ENCODE measurements at regions not wholly inside any gene's neighbourhood (a gene's known extent, or its start where the extent isn't known, plus 50 kb on each side); places are given as distances from the start of the nearest gene placed in this dataset.
"Not testable (repeated sequence)": the region's sequence is repeated elsewhere in the genome, so short reads cannot be mapped to it uniquely, and the experiment has no call there.

DNA sequence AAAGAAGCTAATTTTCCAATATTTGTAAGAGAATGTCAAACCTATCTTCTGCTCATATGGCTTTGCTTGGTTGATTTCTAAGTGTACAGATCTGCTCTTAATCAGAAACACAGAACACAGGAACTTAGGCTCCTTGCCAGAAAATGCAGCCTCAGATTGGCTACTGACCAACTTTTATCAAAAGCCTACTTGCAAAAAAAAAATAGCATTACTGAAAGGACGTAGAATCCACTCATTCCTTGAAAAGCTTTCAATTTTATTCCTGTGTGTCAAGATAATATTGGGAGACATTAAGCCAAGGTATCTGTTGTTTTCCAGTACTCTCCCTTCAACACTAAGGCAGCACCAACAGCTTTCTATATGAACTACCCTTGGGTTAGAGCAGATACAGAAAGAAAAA is 127.6 kb upstream of the INTU start:
- no peak for TF ChIP-seq EZH2 (IDR thresholded peaks at IDR 0.05; ENCODE audit: borderline replicate concordance, low read depth, low read length, severe bottlenecking)
- TF ChIP-seq, protein P1, sequence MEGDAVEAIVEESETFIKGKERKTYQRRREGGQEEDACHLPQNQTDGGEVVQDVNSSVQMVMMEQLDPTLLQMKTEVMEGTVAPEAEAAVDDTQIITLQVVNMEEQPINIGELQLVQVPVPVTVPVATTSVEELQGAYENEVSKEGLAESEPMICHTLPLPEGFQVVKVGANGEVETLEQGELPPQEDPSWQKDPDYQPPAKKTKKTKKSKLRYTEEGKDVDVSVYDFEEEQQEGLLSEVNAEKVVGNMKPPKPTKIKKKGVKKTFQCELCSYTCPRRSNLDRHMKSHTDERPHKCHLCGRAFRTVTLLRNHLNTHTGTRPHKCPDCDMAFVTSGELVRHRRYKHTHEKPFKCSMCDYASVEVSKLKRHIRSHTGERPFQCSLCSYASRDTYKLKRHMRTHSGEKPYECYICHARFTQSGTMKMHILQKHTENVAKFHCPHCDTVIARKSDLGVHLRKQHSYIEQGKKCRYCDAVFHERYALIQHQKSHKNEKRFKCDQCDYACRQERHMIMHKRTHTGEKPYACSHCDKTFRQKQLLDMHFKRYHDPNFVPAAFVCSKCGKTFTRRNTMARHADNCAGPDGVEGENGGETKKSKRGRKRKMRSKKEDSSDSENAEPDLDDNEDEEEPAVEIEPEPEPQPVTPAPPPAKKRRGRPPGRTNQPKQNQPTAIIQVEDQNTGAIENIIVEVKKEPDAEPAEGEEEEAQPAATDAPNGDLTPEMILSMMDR (IDR thresholded peaks at IDR 0.05; ENCODE audit: borderline replicate concordance, extremely low read depth, low read length, poor library complexity, severe bottlenecking) = no peak
- H3K27ac ChIP-seq (ENCODE audit: low read length) = no peak overlapping the region

DNA sequence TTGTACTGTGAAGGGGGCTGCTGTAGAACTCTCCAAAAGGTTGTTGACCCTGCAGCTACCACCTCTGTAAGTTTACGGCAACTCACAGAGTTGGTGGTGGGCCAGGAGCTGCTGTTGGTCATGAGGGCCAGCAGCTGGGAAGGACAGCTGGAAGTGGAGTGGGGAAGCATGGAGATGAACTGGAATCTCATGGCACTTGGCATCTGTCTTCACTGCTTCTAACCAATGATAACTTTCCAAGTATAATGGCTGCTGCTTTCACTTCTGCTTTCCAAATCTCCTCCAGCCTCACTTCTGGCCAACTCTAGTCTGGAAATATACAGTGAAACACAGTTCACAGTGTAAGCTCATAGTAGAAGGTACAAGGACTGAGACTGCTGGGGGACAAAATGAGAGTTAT is 126.5 kb upstream of the INTU start:
- Histone ChIP-seq H3K27me3 (ENCODE audit: insufficient read depth, low read length, poor library complexity) (no peaks in the 10 kb centered on the region), H3K36me3 (ENCODE audit: insufficient read depth, low read length) (no peaks in the 10 kb centered on the region), H3K27ac (ENCODE audit: low read length) (no peak overlapping the region), H3K4me2 (ENCODE audit: insufficient read depth, low read length) (no peak overlapping the region), H2AFZ (ENCODE audit: low read depth, low read length) (no peak overlapping the region), H3K4me3 (ENCODE audit: low read depth in 1 of 2, low read length in 2 of 2) (no peak overlapping the region), H3K9me3 (ENCODE audit: insufficient read depth, low read length, severe bottlenecking) (no peaks in the 10 kb centered on the region), H4K20me1 (ENCODE audit: insufficient read depth, low read length) (no peaks in the 10 kb centered on the region), H3K9ac (ENCODE audit: low read depth, low read length) (no peak overlapping the region), H3K4me1 (ENCODE audit: insufficient read depth, low read length) (no peaks in the 10 kb centered on the region), H3K79me2 (ENCODE audit: insufficient read depth, low read length) (no peaks in the 10 kb centered on the region)
- DNase-seq (no peak), ATAC-seq (ENCODE audit: insufficient read depth, low read depth) (no peak)
- TF ChIP-seq EZH2 (IDR thresholded peaks at IDR 0.05; ENCODE audit: borderline replicate concordance, low read depth, low read length, severe bottlenecking) = no peak
- TF ChIP-seq, protein P1 (IDR thresholded peaks at IDR 0.05; ENCODE audit: borderline replicate concordance, extremely low read depth, low read length, poor library complexity, severe bottlenecking) = no peak

More for the DNA sequence above, 127.6 kb upstream of the INTU start:
- DNase-seq (no peak), ATAC-seq (ENCODE audit: insufficient read depth, low read depth) (no peak)
- no peaks in the 10 kb centered on the region for H4K20me1 ChIP-seq (ENCODE audit: insufficient read depth, low read length)
- no peak overlapping the region for H3K9ac ChIP-seq (ENCODE audit: low read depth, low read length)
- no peaks in the 10 kb centered on the region for H3K4me1 ChIP-seq (ENCODE audit: insufficient read depth, low read length)
- H2AFZ ChIP-seq (ENCODE audit: low read depth, low read length) = no peak overlapping the region
- no peaks in the 10 kb centered on the region for H3K36me3 ChIP-seq (ENCODE audit: insufficient read depth, low read length)
- H3K27me3 ChIP-seq (ENCODE audit: insufficient read depth, low read length, poor library complexity) = no peaks in the 10 kb centered on the region
- no peaks in the 10 kb centered on the region for H3K79me2 ChIP-seq (ENCODE audit: insufficient read depth, low read length)
- no peak overlapping the region for H3K4me3 ChIP-seq (ENCODE audit: low read depth in 1 of 2, low read length in 2 of 2)
- no peaks in the 10 kb centered on the region for H3K9me3 ChIP-seq (ENCODE audit: insufficient read depth, low read length, severe bottlenecking)
- H3K4me2 ChIP-seq (ENCODE audit: insufficient read depth, low read length) = no peak overlapping the region

DNA sequence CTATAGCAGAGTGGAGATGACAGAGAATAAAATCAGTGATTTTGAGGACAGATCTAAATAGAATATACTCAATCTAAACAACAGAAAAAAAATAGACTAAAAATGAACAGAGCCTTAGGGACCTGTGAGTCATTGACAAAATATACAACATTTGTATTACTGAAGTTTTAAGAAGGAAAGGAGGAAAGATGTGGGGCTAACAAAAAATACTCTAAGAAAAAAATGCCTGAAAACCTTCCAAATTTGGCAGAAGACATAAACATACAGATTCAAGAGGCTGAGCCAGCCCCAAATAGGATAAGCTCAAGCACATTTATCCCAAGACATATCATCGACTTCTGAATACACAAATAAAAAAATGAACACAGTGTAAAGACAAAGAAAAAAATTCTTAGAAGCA is 123.6 kb upstream of the INTU start:
- no peak for ATAC-seq (ENCODE audit: insufficient read depth, low read depth)
- Histone ChIP-seq H3K79me2 (ENCODE audit: insufficient read depth, low read length) (no peaks in the 10 kb centered on the region), H3K27ac (ENCODE audit: low read length) (no peak overlapping the region), H3K27me3 (ENCODE audit: insufficient read depth, low read length, poor library complexity) (no peaks in the 10 kb centered on the region), H4K20me1 (ENCODE audit: insufficient read depth, low read length) (no peaks in the 10 kb centered on the region), H3K4me2 (ENCODE audit: insufficient read depth, low read length) (no peak overlapping the region), H2AFZ (ENCODE audit: low read depth, low read length) (no peak overlapping the region), H3K36me3 (ENCODE audit: insufficient read depth, low read length) (no peaks in the 10 kb centered on the region), H3K9ac (ENCODE audit: low read depth, low read length) (no peak overlapping the region), H3K9me3 (ENCODE audit: insufficient read depth, low read length, severe bottlenecking) (no peaks in the 10 kb centered on the region), H3K4me3 (ENCODE audit: low read depth in 1 of 2, low read length in 2 of 2) (no peak overlapping the region), H3K4me1 (ENCODE audit: insufficient read depth, low read length) (no peaks in the 10 kb centered on the region)
- no peak for DNase-seq
- TF ChIP-seq, protein P1 (IDR thresholded peaks at IDR 0.05; ENCODE audit: borderline replicate concordance, extremely low read depth, low read length, poor library complexity, severe bottlenecking) = no peak
- TF ChIP-seq EZH2 (IDR thresholded peaks at IDR 0.05; ENCODE audit: borderline replicate concordance, low read depth, low read length, severe bottlenecking) = no peak

DNA sequence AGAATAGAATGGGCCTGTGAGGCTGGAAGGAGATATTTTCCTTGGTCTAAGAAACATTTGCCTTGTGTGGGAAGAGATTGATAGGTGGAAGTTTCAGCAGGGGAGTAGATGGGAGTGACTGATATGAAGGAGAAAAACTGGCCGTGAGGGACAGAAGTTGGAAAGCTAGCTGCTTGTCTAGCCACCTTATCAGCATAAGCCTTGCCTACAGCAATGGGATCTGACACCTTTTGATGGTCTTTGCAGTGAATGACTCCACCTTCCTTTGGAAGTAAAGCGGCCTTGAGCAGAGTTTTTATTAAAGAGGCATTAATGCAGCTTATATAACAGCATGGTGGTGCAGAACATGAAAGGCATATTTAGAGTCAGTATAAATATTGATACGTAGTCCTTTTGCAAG is 120.1 kb upstream of the INTU start:
- not testable (repeated sequence) for H4K20me1 ChIP-seq (ENCODE audit: insufficient read depth, low read length); H3K27me3 ChIP-seq (ENCODE audit: insufficient read depth, low read length, poor library complexity); H3K4me1 ChIP-seq (ENCODE audit: insufficient read depth, low read length); H3K4me2 ChIP-seq (ENCODE audit: insufficient read depth, low read length); H3K4me3 ChIP-seq (ENCODE audit: low read depth in 1 of 2, low read length in 2 of 2); H3K79me2 ChIP-seq (ENCODE audit: insufficient read depth, low read length); H3K9me3 ChIP-seq (ENCODE audit: insufficient read depth, low read length, severe bottlenecking); H3K9ac ChIP-seq (ENCODE audit: low read depth, low read length); H3K27ac ChIP-seq (ENCODE audit: low read length); H2AFZ ChIP-seq (ENCODE audit: low read depth, low read length); H3K36me3 ChIP-seq (ENCODE audit: insufficient read depth, low read length); DNase-seq; ATAC-seq (ENCODE audit: insufficient read depth, low read depth)

DNA sequence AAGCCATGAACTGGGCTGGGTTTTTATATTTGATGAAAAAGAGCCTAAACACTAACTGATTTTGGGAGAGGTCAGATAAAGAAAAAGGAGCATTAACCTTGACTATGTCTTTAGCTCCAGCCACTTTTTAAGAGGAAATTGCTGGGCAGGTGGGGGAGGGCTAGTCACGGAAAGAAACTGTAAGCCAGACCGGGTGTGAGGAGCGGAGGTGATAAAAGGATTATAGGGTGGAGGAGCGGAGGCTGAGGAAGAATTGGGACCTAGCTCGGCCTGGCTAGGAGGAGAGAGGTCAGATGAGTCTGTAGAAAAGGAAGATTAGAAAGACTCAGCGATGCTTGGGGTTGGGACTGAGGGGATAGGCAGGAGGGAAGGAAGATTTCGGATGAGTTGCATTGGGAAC is 117.5 kb upstream of the INTU start:
- not testable (repeated sequence) for ATAC-seq (ENCODE audit: insufficient read depth, low read depth); H3K27ac ChIP-seq (ENCODE audit: low read length); H3K4me1 ChIP-seq (ENCODE audit: insufficient read depth, low read length); DNase-seq; H2AFZ ChIP-seq (ENCODE audit: low read depth, low read length); H3K4me3 ChIP-seq (ENCODE audit: low read depth in 1 of 2, low read length in 2 of 2); H3K9me3 ChIP-seq (ENCODE audit: insufficient read depth, low read length, severe bottlenecking); H3K36me3 ChIP-seq (ENCODE audit: insufficient read depth, low read length); H3K9ac ChIP-seq (ENCODE audit: low read depth, low read length); H4K20me1 ChIP-seq (ENCODE audit: insufficient read depth, low read length); H3K79me2 ChIP-seq (ENCODE audit: insufficient read depth, low read length); H3K4me2 ChIP-seq (ENCODE audit: insufficient read depth, low read length); H3K27me3 ChIP-seq (ENCODE audit: insufficient read depth, low read length, poor library complexity)
